Middle frontal gyrus (tissue), 1 donor: ENCODE measurements at regions not wholly inside any gene's neighbourhood (a gene's known extent, or its start where the extent isn't known, plus 50 kb on each side); places are given as distances from the start of the nearest gene placed in this dataset.

Experiments
- DNase-seq: peaks from one replicate; pipeline ENCODE4 v3.0.0-alpha.2; 2015; ENCODE audit warnings: low spot score; ENCODE audit errors: extremely low spot score

DNA sequence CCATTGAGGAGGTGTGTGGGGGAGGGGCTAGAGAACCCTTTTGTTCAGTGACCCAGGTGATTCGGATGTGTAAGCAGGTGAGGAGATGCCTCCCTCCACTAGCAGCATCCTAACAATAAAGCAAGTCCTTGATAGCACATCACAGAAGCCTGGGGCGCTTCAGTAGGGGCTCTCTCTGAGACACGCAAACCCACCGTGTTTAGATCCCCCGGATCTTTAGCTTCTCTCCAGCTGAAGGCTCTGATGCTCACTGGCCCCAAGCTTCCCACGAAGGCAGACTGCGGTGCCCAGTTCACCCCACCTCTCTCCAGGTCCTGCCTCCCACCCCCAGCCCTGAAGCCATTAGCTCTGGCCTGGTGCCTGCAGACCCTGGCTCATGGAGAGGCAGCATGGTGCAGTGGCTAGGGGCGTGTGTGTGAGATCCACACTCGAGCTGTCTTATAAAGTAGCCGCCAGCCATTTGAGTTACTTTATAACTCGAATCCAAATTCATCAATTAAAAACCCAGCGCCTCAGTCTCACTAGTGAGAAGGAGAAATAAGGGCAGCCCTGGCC lies 204.7 kb upstream of the TNRC6C start:
- DNase-seq: no peak

DNA sequence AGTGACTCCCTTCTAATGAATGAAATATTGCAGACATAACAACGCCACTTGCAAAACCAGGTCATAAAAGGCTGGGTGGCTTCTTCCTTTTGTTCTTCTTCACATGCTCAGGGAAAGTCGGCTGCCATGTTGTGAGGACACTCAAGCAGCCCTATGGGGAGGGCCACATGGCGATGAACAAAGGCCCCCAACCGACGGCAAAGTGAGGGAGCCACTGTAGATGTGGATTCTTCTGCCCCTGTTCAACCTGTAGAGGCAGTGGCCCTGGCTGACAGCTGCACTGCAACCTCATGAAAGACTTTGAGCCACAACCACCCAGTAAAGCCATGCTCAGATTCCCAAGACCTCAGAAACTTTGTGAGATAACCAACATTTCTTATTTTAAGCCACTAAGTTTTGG lies 203.5 kb upstream of the TNRC6C start:
- no peak for DNase-seq

DNA sequence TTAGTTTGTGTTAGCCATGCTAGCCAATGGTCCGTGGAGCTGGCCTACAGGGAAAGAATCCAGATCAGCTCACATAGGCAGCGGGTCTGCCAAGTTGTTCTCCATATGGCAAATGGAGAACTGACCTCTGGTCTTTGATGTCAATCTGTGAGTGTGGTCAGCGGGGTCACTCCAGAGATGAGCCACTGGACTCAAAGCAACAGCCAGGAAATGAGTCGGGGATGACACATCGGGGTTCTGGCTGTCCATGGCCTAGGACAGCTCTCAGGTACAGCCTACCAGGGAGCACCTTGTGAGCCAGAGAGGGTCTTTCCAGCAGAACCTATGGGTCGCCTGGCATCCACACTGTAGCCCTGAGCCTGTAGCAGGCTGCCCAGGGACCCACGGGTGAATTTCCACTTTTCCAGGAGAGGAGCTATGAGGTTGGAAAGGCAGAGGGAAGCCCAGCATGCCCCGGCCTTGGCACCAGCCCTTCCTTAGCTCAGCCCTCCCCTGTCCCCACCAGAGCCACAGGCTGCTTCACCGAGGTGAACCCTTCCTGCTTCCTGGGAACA lies 203.0 kb upstream of the TNRC6C start:
- DNase-seq: no peak

DNA sequence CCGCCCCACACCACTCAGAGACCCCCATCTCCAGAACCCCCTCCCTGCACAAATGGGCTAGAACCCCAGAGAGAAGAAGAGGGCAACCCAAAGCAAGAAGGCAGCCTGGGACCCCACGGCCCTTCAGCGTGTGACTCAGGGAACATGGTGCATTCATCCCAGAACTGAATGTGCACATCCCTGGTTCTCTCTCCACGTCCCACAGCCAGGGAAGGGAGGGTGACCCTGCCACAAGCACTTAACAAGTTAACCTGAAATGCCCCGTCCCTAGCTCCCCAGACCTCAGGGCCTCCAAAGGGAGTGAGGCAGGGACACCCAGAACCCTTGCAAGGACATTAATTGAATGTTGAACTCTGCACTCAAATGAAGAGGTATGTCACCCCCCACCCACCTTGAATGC lies 202.5 kb upstream of the TNRC6C start:
- no peak for DNase-seq

DNA sequence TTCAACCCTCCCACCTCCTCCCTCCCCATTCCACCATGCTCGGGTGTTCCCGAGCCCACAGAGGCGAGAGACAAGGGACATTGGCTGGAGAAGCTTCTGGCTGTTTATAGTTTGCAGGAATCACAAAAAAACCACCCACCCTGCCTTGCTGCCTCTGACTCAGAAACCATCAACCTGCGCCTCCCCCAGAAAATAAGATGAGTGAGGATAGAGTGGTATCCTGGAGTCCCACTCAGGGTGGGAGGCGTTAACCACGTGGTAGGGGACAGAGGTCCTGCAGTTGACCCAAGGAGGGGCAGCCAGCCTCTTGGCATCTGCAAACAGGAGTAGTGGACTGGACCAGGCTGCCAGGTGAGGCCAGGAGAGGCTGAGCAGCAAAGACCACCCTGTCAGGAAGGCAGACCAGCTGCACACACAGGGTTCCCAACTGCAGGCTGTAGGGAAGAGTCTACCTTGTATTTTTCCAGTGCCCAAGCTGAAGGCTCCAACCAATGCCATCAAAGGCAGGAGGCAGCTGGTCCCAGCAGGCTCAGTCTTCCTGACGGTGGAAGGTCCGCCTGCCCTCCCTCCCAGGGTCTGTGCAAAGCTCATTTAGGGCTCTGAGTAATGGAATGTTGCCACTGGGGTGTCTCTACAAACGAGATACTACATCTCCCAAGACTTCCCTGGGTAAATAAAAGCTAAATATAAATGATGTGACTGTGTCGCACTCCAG lies 201.5 kb upstream of the TNRC6C start:
- DNase-seq: no peak

DNA sequence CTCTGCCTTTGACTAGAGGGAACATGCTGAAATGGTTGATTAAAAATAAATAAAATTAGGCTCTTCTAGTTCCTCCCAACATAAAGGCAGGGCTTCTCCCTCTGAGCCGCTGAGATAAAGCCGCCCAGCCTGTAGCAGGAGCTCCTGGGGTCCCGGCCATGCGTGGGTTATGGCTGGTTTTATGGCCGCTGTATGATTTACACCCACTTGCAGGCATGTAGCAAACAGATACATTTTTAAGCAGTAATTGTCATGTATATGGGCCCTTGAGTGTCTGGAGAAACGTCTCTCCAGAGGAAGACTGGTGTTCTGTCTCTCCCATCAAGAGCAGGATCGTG lies 201.0 kb upstream of the TNRC6C start:
- no peak for DNase-seq

DNA sequence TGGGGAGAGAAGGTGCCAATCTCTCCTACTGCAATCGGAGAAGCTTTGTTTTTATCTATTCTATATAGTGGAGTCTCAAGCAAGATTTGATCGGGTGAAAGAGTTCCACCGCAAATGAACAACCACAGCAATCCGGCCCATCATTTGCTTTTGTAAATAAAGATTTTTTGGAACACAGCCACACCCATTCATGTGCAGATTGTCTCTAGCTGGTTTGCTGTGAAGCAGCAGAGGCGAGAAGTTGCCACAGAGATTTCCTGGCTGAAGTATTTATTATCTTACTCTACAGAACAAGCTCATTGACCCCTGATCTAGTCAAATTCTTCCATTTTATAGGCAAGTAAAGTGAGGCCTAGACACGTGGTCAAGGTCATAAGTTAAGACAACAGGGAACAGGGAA lies 195.5 kb upstream of the TNRC6C start:
- DNase-seq: no peak

DNA sequence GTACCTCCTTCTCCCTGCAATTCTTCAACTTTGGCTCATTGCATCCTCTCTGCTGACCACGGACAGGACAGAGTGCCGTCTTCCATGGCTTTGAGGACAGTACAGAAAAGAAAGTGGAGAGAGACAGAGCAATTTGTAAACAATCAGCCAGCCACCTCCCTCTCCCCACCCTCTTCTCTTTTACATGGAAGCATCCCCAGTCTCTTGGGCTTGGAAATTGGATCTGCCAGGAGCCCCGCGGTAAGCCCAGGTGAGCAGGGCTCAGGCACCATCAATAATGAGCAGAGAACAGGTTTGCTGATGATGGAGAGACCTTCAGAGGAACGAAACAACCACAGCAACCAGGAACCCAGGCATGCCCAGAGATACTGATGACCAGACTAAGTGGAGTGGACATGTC lies 194.9 kb upstream of the TNRC6C start:
- no peak for DNase-seq

DNA sequence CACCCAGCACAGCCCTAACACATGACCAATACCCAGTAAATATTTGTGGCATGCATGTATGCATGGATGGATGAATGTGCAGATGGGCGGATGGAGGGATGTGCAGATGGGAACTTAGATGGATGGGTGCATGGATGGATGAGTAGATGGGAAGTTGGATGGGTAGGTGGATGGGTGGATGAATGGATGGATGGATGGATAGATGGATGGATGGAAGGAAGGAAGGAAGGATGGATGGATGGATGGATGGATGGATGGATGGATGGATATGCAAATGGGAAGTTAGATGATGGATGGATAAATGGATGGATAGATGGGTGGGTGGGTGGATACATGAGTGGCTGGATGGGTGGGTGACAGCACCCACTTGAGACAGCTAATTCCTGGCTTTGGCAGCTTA lies 193.2 kb upstream of the TNRC6C start:
- no peak for DNase-seq

DNA sequence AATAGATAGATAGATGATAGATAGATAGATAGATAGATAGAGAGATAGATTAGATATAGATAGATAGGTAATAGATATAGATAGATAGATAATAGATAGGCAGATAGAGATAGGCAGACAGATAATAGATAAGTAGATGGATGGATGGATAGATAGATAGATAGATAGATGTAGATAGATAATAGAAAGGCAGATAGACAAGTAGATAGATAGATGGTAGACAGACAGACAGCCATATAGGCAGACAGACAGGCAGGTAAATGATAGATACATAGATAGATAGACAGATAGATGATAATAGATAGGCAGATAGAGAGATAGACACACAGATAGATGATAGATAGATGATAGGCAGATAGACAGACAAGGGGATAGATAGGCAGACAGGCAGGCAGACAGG lies 191.4 kb upstream of the TNRC6C start:
- no peak for DNase-seq

DNA sequence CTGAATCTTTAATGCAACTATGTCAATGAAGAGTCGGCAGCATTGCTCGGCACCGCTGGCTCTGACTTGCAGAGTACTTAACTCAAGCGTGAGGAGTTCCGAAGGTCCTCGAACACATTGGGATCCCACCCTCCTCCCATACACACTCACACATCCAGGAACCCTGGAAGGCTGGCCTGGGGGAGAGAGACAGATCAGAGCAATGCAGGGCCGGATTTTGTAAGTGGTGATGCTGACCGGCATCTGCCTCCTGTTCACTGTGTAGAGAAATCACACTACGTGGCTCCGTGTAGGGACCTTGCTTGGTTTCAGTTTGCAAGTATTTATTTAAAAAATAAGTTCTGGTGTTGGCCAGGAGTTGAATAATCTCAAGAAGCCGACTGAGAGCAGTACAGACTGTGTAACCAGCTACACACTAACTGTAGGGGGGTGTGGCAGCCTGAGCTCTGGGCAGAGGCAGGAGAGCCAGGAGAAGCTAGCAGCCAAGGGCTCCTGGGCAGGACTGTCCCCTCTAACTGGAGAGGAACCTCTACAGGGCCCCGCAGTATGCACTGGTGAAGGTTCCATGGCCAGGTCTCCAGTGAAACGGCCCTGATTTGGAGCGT lies 190.2 kb upstream of the TNRC6C start:
- DNase-seq: no peak

DNA sequence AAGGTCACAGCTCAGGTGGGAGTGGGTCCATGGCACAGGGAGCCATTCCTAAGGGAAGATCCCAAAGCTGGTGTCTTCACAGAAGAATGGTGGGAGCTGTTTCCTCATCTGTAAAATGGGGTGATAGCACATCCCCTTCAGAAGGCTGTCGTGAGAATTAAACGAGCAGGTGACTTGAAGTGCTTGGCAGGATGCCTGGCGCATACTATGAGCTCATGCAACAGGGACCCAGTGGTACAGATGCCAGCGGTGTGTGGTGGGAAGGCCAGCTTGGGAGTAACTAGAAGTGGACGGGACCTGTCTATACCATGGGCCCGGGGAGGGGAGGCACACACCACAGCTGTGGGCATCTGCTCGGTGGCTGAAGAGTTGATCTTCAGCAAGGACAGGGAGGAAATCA lies 189.3 kb upstream of the TNRC6C start:
- DNase-seq: no peak

DNA sequence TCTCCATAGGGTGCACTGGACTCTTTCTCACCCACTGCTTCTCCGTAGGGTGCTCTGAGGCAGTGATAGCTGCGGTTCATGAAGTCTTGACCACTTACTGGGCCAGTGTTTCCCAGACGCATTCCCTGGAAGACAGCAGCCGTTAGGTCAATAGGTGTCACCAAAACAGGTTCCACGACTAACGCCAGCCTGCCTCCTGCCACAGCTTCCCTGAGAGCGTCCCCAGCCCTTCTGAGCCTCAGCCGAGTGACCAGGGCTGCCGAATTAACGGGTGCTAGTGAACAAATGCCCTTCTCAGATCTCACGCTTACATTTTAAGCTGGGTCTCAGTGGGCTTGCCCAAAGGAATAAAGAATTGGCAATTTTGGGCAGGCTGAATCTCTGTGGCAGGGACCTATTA lies 188.7 kb upstream of the TNRC6C start:
- DNase-seq: no peak

DNA sequence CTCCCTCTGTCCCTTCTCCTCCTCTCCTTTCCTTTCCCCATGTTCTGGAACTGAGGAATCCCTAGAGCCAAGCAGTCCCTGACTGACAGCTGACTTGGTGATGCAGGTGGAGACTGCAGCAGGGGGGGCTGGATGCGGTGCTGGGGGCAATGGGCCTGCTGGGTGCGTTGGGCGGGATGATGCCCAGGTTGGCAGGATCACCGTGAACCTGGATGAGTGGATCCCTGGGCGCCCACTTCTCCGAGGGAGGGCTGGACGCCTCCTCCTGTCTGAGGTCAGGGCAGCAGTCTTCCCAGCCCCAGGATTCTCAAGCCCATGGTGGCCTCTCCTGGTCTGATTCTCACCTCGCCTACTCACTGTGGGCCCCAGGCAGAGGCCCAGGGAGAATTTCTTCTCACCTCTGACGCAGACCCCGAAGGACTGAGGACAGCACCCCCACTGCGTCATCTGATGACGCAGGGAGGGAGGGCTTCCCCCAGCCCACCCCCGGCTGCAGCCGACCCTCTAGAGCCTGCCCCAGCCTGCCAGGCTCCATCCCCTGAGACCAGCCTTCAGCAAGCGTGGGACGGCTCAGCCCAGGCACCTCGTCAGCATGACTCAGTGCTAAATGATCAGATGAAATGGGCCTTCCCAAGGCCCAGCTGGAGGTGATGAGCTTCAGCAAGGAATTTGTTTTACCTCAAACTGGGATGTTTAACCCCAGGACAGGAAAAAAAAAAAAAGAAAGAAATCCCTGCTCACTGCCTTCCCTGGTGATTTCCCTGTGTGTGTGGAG lies 188.0 kb upstream of the TNRC6C start:
- no peak for DNase-seq

DNA sequence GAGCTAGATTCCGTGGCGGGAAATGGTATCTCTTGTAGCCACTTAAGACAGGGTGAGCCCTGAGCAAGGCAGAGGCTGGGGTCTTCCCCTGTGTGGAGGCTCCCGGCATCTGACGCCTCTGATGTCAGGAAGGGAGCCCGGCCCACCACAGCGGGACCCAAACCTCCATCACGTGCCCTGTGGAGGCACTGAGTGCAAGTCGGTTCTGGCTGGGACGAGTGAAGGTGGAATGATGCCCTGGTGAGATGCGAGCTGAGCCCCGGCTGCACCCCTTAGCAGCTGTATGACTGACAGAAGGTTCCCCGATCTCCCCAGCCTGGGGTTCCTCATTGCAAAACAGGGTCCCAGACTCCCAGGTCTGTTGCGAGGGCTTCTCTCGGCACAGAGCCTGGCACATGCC lies 187.4 kb upstream of the TNRC6C start:
- DNase-seq: no peak

DNA sequence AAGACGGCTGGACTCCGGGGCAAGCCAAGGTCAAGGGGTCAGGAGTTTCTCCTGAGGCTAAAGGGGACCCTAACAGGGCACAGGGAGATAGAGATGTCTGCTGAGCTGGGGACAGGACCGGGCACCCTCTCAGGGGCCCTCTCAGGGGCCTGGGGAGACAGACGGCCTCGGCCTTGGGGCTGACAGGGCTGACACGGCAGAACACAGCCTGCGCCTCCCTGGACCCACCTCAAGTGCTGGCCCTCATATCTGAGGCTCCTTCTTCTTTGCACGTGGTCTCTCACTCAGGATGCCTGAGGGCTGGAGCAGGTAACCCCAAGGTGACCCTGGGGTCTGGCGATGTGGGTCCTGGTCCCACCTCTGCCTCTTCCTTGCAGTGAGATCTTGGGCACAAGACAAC lies 186.9 kb upstream of the TNRC6C start:
- no peak for DNase-seq

DNA sequence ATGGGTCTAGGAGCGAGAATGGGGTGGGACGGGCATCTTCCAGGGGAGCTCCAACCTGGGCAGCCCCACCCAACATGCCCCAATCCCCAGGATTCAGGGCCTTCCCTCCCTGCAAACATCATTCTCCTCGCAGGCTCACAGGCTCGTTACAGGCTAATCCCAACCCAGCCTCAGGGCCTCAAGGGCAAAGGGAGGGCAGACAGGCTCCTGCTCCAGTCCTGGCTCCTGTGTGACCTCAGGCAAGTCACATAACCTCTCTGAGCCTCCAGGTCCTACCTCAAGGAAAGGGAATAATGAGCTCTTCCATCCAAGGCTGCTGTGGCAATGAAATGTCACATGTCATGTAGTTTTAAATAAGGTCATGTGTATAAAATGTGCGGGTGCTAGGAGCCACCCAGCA lies 186.5 kb upstream of the TNRC6C start:
- DNase-seq: no peak

DNA sequence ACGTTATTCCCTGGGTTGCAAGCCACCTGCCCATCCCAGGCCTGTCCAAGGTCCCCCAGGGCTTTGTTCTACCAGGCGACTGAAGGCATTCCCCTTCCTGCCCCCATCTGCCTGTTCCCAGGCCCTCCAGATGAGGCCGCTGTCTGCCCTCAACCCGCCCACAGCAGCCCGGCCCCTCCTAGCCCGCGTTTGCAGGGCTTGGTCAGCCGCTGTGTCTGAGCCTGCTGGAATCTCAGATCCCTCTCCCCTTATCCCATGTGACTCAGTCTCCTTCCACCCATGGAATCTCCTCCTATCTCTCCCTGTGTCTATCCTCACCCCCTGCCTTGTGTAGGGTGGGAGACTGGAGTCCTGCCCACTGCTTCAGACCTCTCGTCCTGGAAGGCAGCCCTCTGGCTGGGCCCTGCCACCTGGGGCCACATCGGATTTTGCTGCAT lies 186.0 kb upstream of the TNRC6C start:
- DNase-seq: no peak

DNA sequence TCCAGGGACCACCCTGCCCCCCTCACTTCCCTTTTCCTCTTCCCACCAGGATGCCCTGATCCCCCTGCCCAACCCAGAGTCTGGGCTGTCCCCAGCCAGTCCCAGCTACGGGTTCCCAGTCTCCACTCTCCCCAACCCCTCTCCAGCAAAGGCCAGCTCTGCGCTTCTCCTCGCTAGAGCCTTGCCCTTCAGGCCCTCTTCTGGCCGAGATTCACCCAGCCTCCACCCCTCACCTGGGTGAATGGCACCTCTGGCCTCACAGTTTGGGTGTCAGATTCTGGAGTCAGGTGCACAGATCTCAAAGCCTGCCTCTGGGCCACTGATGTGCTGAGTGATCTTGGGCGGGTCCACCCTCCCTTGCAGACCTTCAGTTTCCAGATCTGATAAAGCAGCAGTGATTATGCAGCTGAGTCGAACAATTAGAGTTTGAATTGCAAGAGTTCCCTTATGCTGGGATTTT lies 185.6 kb upstream of the TNRC6C start:
- no peak for DNase-seq

DNA sequence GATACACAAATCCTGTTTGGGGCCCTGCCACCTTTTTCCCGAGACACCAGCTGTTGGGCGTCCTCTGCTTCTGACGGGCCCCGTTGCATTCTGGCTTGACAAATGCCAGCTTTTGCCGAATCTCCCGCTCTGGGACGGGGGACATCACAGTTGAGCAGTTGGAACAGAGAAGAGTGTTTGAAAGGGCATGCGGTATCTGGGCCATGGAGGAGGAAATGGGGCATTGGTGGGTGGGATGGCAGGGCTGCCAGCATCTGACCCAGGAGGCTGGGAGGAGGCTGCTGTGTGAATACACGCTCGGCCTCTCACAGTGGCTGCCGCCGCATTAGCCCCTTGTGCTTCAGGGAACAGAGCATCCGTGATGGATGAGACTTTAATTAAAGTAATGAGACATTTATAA lies 184.3 kb upstream of the TNRC6C start:
- DNase-seq: no peak

DNA sequence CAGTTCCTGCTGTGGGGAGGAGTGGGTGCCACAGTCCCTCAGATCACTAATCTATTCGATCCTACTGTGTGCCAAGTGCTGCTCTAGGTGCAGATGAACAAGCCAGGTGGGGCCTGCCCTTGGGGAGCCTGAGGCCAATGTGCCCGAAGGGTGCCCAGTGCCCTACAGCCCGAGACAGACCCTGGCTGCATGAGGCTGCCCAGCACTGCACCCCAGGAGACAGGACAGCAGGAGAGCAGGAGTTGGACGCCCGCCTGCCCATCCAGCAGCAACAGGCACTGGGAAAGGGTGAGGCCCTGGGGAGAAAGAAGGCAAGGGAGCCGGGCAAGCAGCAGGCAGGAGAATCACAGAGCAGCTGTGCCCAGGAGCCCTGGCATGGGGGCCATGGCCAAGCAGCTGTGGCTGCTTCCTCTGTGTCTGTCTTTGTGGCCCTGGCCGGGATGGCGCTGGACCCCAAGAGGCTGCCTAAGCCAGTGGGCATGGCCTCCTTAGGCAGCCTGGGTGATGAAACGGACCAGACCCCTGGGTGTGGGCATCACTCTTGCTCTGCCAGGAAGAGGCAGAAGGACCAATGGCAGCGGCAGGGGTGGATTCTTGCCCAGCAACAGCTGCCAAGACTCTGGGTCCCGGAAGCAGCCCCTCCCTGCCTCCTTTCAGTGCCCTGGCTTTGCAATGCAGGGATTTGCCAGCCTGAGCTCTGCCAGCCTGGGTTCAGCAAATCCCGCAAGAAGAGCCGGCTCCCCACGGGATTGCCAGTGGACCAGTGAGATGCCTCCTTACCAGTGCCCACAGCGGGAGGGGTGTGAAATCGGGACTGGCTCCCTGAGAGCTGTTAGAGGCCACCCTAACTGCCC lies 179.6 kb upstream of the TNRC6C start:
- DNase-seq: peak; percentile 77
